Activated CD4-positive, alpha-beta memory T cell treated with anti-CD3 and anti-CD28 coated beads, Interleukin-2, amount 10 ng/mL, durations not matched to agents 7 days and 5 days (primary cell): ENCODE measurements at regions not wholly inside any gene's neighbourhood (a gene's known extent, or its start where the extent isn't known, plus 50 kb on each side); places are given as distances from the start of the nearest gene placed in this dataset.
"Not testable (repeated sequence)": the region's sequence is repeated elsewhere in the genome, so short reads cannot be mapped to it uniquely, and the experiment has no call there.

Experiments
- CTCF ChIA-PET: fragments of 350-600 bp; sonication (Branson Sonifier 250); formaldehyde crosslinking; loops from one replicate; lab custom pipeline; 2021; ENCODE audit warnings: antibody characterized with exemption, inconsistent platforms; lab: Charles Lee
- POLR2A ChIA-PET: fragments of 350-600 bp; sonication (Branson Sonifier 250); formaldehyde crosslinking; loops from one replicate; lab custom pipeline; 2021; ENCODE audit warnings: antibody characterized with exemption; lab: Charles Lee
- DNase-seq: peaks from one replicate; pipeline ENCODE4 v3.0.0-alpha.2; 2020
- H3K27ac Mint-ChIP-seq: one replicate; pipeline ENCODE4 v1.8.0; 2021; ENCODE audit warnings: mild to moderate bottlenecking, mixed read lengths
- H3K27me3 Mint-ChIP-seq: one replicate; pipeline ENCODE4 v1.8.0; 2021; ENCODE audit warnings: mixed read lengths
- H3K36me3 Mint-ChIP-seq: one replicate; pipeline ENCODE4 v1.8.0; 2021; ENCODE audit warnings: low read depth, mixed read lengths
- H3K4me1 Mint-ChIP-seq: one replicate; pipeline ENCODE4 v1.8.0; 2021; ENCODE audit warnings: mixed read lengths
- H3K4me3 Mint-ChIP-seq: one replicate; pipeline ENCODE4 v1.8.0; 2021; ENCODE audit warnings: mild to moderate bottlenecking, mixed read lengths
- H3K9me3 Mint-ChIP-seq: one replicate; pipeline ENCODE4 v1.8.0; 2021; ENCODE audit warnings: mixed read lengths

GRCh38 chr12:127153996-127154395 lies 1113.0 kb upstream of the TMEM132C start:
- DNase-seq: no peak
- Mint-ChIP-seq H3K36me3 (no peaks in the 10 kb centered on the region), H3K9me3 (no peaks in the 10 kb centered on the region), H3K4me3 (no peak overlapping the region), H3K4me1 (no peaks in the 10 kb centered on the region), H3K27me3 (peaks cover 3% of the 10 kb centered on the region), H3K27ac (no peak overlapping the region)
- ChIA-PET CTCF (no interaction called here), POLR2A (no interaction called here)

- H3K27ac Mint-ChIP-seq, CTCF ChIA-PET, DNase-seq, POLR2A ChIA-PET, H3K36me3 Mint-ChIP-seq, H3K27me3 Mint-ChIP-seq, H3K9me3 Mint-ChIP-seq, H3K4me3 Mint-ChIP-seq, H3K4me1 Mint-ChIP-seq: not testable (repeated sequence)
Measured at GRCh38 chr12:127154830-127155229, 1112.1 kb upstream of the TMEM132C start.

- H3K27me3 Mint-ChIP-seq, H3K4me3 Mint-ChIP-seq, H3K27ac Mint-ChIP-seq, CTCF ChIA-PET, H3K36me3 Mint-ChIP-seq, H3K9me3 Mint-ChIP-seq, DNase-seq, H3K4me1 Mint-ChIP-seq, POLR2A ChIA-PET: not testable (repeated sequence)
Measured at GRCh38 chr12:127155935-127156619, 1110.9 kb upstream of the TMEM132C start.

GRCh38 chr12:127157501-127158366 lies 1109.2 kb upstream of the TMEM132C start:
- H3K27ac Mint-ChIP-seq, H3K27me3 Mint-ChIP-seq, DNase-seq, H3K4me3 Mint-ChIP-seq, POLR2A ChIA-PET: not testable (repeated sequence)
- Mint-ChIP-seq H3K9me3 (peaks cover 18% of the 10 kb centered on the region), H3K36me3 (peaks cover 12% of the 10 kb centered on the region), H3K4me1 (peaks cover 21% of the 10 kb centered on the region)
- CTCF ChIA-PET: interaction anchor here (1.0 kb wide), 1 partner anchor 49 kb away, joined by 3 read pairs; no protein-coding TSS in a partner anchor

GRCh38 chr12:127158385-127159061 lies 1108.4 kb upstream of the TMEM132C start:
- Mint-ChIP-seq H3K27me3 (peaks cover 3% of the 10 kb centered on the region), H3K4me1 (peaks cover 29% of the 10 kb centered on the region), H3K36me3 (peaks cover 14% of the 10 kb centered on the region), H3K4me3 (no peak overlapping the region), H3K27ac (no peak overlapping the region), H3K9me3 (peaks cover 20% of the 10 kb centered on the region)
- no peak for DNase-seq
- CTCF ChIA-PET: no interaction called here
- POLR2A ChIA-PET: no interaction called here

GRCh38 chr12:127161466-127161865 lies 1105.5 kb upstream of the TMEM132C start:
- no peak overlapping the region for H3K4me3 Mint-ChIP-seq
- CTCF ChIA-PET: no interaction called here

GRCh38 chr12:127162307-127162706 lies 1104.7 kb upstream of the TMEM132C start:
- H3K27ac Mint-ChIP-seq: no peak overlapping the region
- CTCF ChIA-PET: no interaction called here

More at GRCh38 chr12:127161466-127161865, 1105.5 kb upstream of the TMEM132C start:
- no peak for DNase-seq
- Mint-ChIP-seq H3K27me3 (peaks cover 3% of the 10 kb centered on the region), H3K36me3 (peaks cover 14% of the 10 kb centered on the region), H3K9me3 (peaks cover 20% of the 10 kb centered on the region), H3K4me1 (peaks cover 42% of the 10 kb centered on the region), H3K27ac (no peak overlapping the region)
- POLR2A ChIA-PET: no interaction called here

GRCh38 chr12:127162902-127163301 lies 1104.1 kb upstream of the TMEM132C start:
- CTCF ChIA-PET: no interaction called here
- peak overlapping the region; percentile 11 for H3K4me3 Mint-ChIP-seq
- H3K36me3 Mint-ChIP-seq: peaks cover 14% of the 10 kb centered on the region
- H3K9me3 Mint-ChIP-seq: peaks cover 20% of the 10 kb centered on the region
- POLR2A ChIA-PET: interaction anchor here (0.8 to 1.1 kb wide), 2 partner anchors 14 to 79 kb away, joined by 3 read pairs; no protein-coding TSS in a partner anchor
- H3K27me3 Mint-ChIP-seq: peaks cover 3% of the 10 kb centered on the region
- H3K4me1 Mint-ChIP-seq: peaks cover 44% of the 10 kb centered on the region
- peak; percentile 72 for DNase-seq
- peak overlapping the region; percentile 89 for H3K27ac Mint-ChIP-seq

More at GRCh38 chr12:127162307-127162706, 1104.7 kb upstream of the TMEM132C start:
- no peak overlapping the region for H3K4me3 Mint-ChIP-seq
- H3K27me3 Mint-ChIP-seq: peaks cover 3% of the 10 kb centered on the region
- peaks cover 44% of the 10 kb centered on the region for H3K4me1 Mint-ChIP-seq
- DNase-seq: no peak
- H3K36me3 Mint-ChIP-seq: peaks cover 14% of the 10 kb centered on the region
- POLR2A ChIA-PET: interaction anchor here (0.8 kb wide), 1 partner anchor 79 kb away, joined by 3 read pairs; no protein-coding TSS in a partner anchor
- peaks cover 20% of the 10 kb centered on the region for H3K9me3 Mint-ChIP-seq

- Mint-ChIP-seq H3K27ac (peak overlapping the region; percentile 68), H3K27me3 (peaks cover 10% of the 10 kb centered on the region), H3K4me1 (peaks cover 43% of the 10 kb centered on the region), H3K9me3 (peaks cover 16% of the 10 kb centered on the region), H3K4me3 (peak overlapping the region; percentile 78), H3K36me3 (peaks cover 12% of the 10 kb centered on the region)
- ChIA-PET POLR2A (no interaction called here), CTCF (interaction anchor here (0.7 to 1.2 kb wide), 3 partner anchors 20 to 57 kb away, joined by 3 to 4 read pairs (median 3); no protein-coding TSS in a partner anchor)
- peak; percentile 86 for DNase-seq
Measured at GRCh38 chr12:127165567-127166392, 1101.2 kb upstream of the TMEM132C start.

GRCh38 chr12:127169321-127170181 lies 1097.4 kb upstream of the TMEM132C start:
- peaks cover 6% of the 10 kb centered on the region for H3K4me1 Mint-ChIP-seq
- no peak overlapping the region for H3K4me3 Mint-ChIP-seq
- POLR2A ChIA-PET: no interaction called here
- no peak overlapping the region for H3K27ac Mint-ChIP-seq
- DNase-seq: no peak
- CTCF ChIA-PET: no interaction called here
- H3K27me3 Mint-ChIP-seq: peaks cover 10% of the 10 kb centered on the region
- H3K9me3 Mint-ChIP-seq: no peaks in the 10 kb centered on the region
- H3K36me3 Mint-ChIP-seq: no peaks in the 10 kb centered on the region

- H3K27ac Mint-ChIP-seq: no peak overlapping the region
- POLR2A ChIA-PET: no interaction called here
Measured at GRCh38 chr12:127170226-127171180, 1096.5 kb upstream of the TMEM132C start.

More at GRCh38 chr12:127170226-127171180, 1096.5 kb upstream of the TMEM132C start:
- Mint-ChIP-seq H3K27me3 (peaks cover 10% of the 10 kb centered on the region), H3K4me1 (peaks cover 5% of the 10 kb centered on the region), H3K4me3 (no peak overlapping the region), H3K36me3 (no peaks in the 10 kb centered on the region), H3K9me3 (no peaks in the 10 kb centered on the region)
- CTCF ChIA-PET: no interaction called here
- no peak for DNase-seq
